HEK293T (cell line): ENCODE measurements at regions not wholly inside any gene's neighbourhood (a gene's known extent, or its start where the extent isn't known, plus 50 kb on each side); places are given as distances from the start of the nearest gene placed in this dataset.
"Not testable (repeated sequence)": the region's sequence is repeated elsewhere in the genome, so short reads cannot be mapped to it uniquely, and the experiment has no call there.

ENCODE experiments used
- CTCF ChIA-PET: fragments of 350-600 bp; formaldehyde crosslinking; extraction: SDS; loops from one replicate; lab custom pipeline; 2021; ENCODE audit warnings: antibody characterized with exemption, inconsistent platforms; lab: Yijun Ruan, JAX
- POLR2A ChIA-PET: fragments of 350-600 bp; formaldehyde crosslinking; extraction: SDS; loops from one replicate; lab custom pipeline; 2020; ENCODE audit warnings: antibody characterized with exemption, inconsistent platforms; lab: Yijun Ruan, JAX
- DNase-seq: peaks from one replicate; pipeline ENCODE4 v3.0.0; 2012; ENCODE audit warnings: mixed read lengths; ENCODE audit errors: extremely low spot score
- ARNT ChIP-seq: fragments of 450-650 bp; IDR thresholded peaks from 2 replicates; pipeline ENCODE4 v1.6.1; 2017; ENCODE audit warnings: mild to moderate bottlenecking
- BHLHE40 ChIP-seq: fragments of 450-650 bp; IDR thresholded peaks from 2 replicates; pipeline ENCODE4 v1.6.1; 2016; ENCODE audit warnings: mild to moderate bottlenecking, moderate library complexity, borderline replicate concordance
- CTBP1 ChIP-seq: fragments of 450-650 bp; IDR thresholded peaks from 2 replicates; pipeline ENCODE4 v1.6.1; 2016; ENCODE audit warnings: borderline replicate concordance
- ELF4 ChIP-seq: fragments of 450-650 bp; IDR thresholded peaks from 2 replicates; pipeline ENCODE4 v1.6.1; 2017; ENCODE audit warnings: antibody characterized with exemption
- FOXA1 ChIP-seq: fragments of 450-650 bp; IDR thresholded peaks from 2 replicates; pipeline ENCODE4 v1.6.1; 2016; ENCODE audit warnings: mild to moderate bottlenecking
- FOXK2 ChIP-seq: fragments of 450-650 bp; IDR thresholded peaks from 2 replicates; pipeline ENCODE4 v1.6.1; 2016; ENCODE audit warnings: mild to moderate bottlenecking
- FOXM1 ChIP-seq: fragments of 450-650 bp; IDR thresholded peaks from 2 replicates; pipeline ENCODE4 v1.6.1; 2017; ENCODE audit warnings: mild to moderate bottlenecking, borderline replicate concordance
- HDGF ChIP-seq: fragments of 450-650 bp; IDR thresholded peaks from 2 replicates; pipeline ENCODE4 v1.6.1; 2017; ENCODE audit warnings: antibody characterized with exemption, borderline replicate concordance
- L3MBTL2 ChIP-seq: fragments of 450-650 bp; conservative IDR thresholded peaks from 2 replicates; pipeline ENCODE4 v1.6.1; 2016; ENCODE audit warnings: mild to moderate bottlenecking
- LEF1 ChIP-seq: fragments of 450-650 bp; IDR thresholded peaks from 2 replicates; pipeline ENCODE4 v1.6.1; 2017; ENCODE audit warnings: mild to moderate bottlenecking, borderline replicate concordance
- NFRKB ChIP-seq: fragments of 450-650 bp; IDR thresholded peaks from 2 replicates; pipeline ENCODE4 v1.6.1; 2016; ENCODE audit warnings: mild to moderate bottlenecking, moderate library complexity
- PKNOX1 ChIP-seq: fragments of 450-650 bp; IDR thresholded peaks from 2 replicates; pipeline ENCODE4 v1.6.1; 2016
- SP1 ChIP-seq: fragments of 450-650 bp; IDR thresholded peaks from 2 replicates; pipeline ENCODE4 v1.6.1; 2017
- SUZ12 ChIP-seq: fragments of 450-650 bp; IDR thresholded peaks from 2 replicates; pipeline ENCODE4 v1.6.1; 2016; ENCODE audit warnings: mild to moderate bottlenecking
- TARDBP ChIP-seq: fragments of 450-650 bp; IDR thresholded peaks from 2 replicates; pipeline ENCODE4 v1.6.1; 2016
- ZNF384 ChIP-seq: fragments of 450-650 bp; IDR thresholded peaks from 2 replicates; pipeline ENCODE4 v1.6.1; 2016

- TF ChIP-seq FOXK2 (no peak), ZNF384 (no peak), FOXA1 (no peak)
- POLR2A ChIA-PET: no interaction called here
- CTCF ChIA-PET: no interaction called here
- DNase-seq: no peak
Measured at GRCh38 chr2:20949256-20949655, 94.6 kb downstream of the APOB start.

- no peak for DNase-seq
- POLR2A ChIA-PET: no interaction called here
- CTCF ChIA-PET: no interaction called here
- TF ChIP-seq ARNT (no peak), SUZ12 (no peak), SP1 (no peak), FOXA1 (no peak), NFRKB (no peak), BHLHE40 (no peak), HDGF (no peak), ZNF384 (no peak), ELF4 (no peak), PKNOX1 (no peak), L3MBTL2 (no peak), CTBP1 (no peak)
Measured at GRCh38 chr2:20946468-20946867, 97.4 kb downstream of the APOB start.

- CTCF ChIA-PET: not testable (repeated sequence)
- POLR2A ChIA-PET: interaction anchor here (1.2 kb wide), 1 partner anchor 121 kb away, joined by 4 read pairs; the partner anchor contains the start of gene LDAH
Measured at GRCh38 chr2:20943721-20944120, 100.2 kb downstream of the APOB start.

GRCh38 chr2:20942646-20943125 lies 101.2 kb downstream of the APOB start:
- TF ChIP-seq ELF4 (no peak), TARDBP (no peak), SP1 (no peak), FOXA1 (no peak), SUZ12 (no peak), CTBP1 (no peak), FOXK2 (no peak), FOXM1 (no peak), L3MBTL2 (no peak), LEF1 (no peak), ZNF384 (no peak), HDGF (no peak), BHLHE40 (no peak), PKNOX1 (no peak), NFRKB (no peak), ARNT (no peak)
- ChIA-PET CTCF (no interaction called here), POLR2A (no interaction called here)
- DNase-seq: no peak

More at GRCh38 chr2:20943721-20944120, 100.2 kb downstream of the APOB start:
- not testable (repeated sequence) for DNase-seq

- ChIA-PET CTCF (no interaction called here), POLR2A (no interaction called here)
- TF ChIP-seq NFRKB (no peak), BHLHE40 (no peak), FOXA1 (no peak), L3MBTL2 (no peak), FOXK2 (no peak), PKNOX1 (no peak), CTBP1 (no peak), ZNF384 (no peak), SUZ12 (no peak), HDGF (no peak), ELF4 (no peak), ARNT (no peak), FOXM1 (no peak), TARDBP (no peak), LEF1 (no peak), SP1 (no peak)
- DNase-seq: no peak
Measured at GRCh38 chr2:20940856-20941255, 103.0 kb downstream of the APOB start.

GRCh38 chr2:20939931-20940795 lies 103.7 kb downstream of the APOB start:
- no peak for DNase-seq
- ChIA-PET CTCF (no interaction called here), POLR2A (no interaction called here)
- no peak for TF ChIP-seq L3MBTL2
- no peak for TF ChIP-seq FOXK2
- no peak for TF ChIP-seq NFRKB
- TF ChIP-seq TARDBP: no peak
- no peak for TF ChIP-seq FOXA1
- no peak for TF ChIP-seq CTBP1
- TF ChIP-seq SP1: no peak
- no peak for TF ChIP-seq ZNF384
- no peak for TF ChIP-seq SUZ12
- TF ChIP-seq BHLHE40: no peak
- no peak for TF ChIP-seq HDGF
- TF ChIP-seq PKNOX1: no peak
- TF ChIP-seq FOXM1: no peak
- TF ChIP-seq LEF1: no peak
- TF ChIP-seq ARNT: no peak
- TF ChIP-seq ELF4: no peak
